ENCODE measurements at regions not wholly inside any gene's neighbourhood (a gene's known extent, or its start where the extent isn't known, plus 50 kb on each side); places are given as distances from the start of the nearest gene placed in this dataset.

DNA sequence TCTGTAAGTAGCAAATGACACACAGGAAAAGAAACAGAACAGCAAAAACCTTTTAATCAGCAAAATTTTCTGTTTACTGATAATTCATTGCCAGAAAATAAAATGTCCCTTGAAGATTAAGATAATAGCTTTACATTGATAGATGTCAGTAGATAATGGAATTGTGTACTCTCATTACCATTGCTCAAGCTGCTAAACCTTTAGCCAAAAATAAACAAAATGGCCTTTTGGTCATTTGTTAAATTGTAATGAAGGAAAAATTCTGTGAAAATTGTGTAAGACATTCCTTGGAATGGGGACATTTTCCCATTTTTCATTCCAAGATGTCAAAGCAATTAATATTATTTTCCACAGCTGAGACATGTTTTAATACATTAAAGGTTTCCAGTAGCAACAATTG, 189.8 kb downstream of the PLOD2 start:
- TF ChIP-seq, protein P1, sequence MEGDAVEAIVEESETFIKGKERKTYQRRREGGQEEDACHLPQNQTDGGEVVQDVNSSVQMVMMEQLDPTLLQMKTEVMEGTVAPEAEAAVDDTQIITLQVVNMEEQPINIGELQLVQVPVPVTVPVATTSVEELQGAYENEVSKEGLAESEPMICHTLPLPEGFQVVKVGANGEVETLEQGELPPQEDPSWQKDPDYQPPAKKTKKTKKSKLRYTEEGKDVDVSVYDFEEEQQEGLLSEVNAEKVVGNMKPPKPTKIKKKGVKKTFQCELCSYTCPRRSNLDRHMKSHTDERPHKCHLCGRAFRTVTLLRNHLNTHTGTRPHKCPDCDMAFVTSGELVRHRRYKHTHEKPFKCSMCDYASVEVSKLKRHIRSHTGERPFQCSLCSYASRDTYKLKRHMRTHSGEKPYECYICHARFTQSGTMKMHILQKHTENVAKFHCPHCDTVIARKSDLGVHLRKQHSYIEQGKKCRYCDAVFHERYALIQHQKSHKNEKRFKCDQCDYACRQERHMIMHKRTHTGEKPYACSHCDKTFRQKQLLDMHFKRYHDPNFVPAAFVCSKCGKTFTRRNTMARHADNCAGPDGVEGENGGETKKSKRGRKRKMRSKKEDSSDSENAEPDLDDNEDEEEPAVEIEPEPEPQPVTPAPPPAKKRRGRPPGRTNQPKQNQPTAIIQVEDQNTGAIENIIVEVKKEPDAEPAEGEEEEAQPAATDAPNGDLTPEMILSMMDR (conservative IDR thresholded peaks at IDR 0.05; ENCODE audit: low read length): no peak
- no peak for DNase-seq (ENCODE audit: low read depth)
- H3K4me3 ChIP-seq (ENCODE audit: low read length): no peak overlapping the region

GRCh38 chr3:145972851-145973250, 188.1 kb downstream of the PLOD2 start:
- H3K4me3 ChIP-seq (ENCODE audit: low read length): no peak overlapping the region
- DNase-seq (ENCODE audit: low read depth): no peak

GRCh38 chr3:145981056-145981455, 179.9 kb downstream of the PLOD2 start:
- DNase-seq (ENCODE audit: low read depth): peak; percentile 42
- TF ChIP-seq, protein P1 (conservative IDR thresholded peaks at IDR 0.05; ENCODE audit: low read length): no peak
- no peak overlapping the region for H3K4me3 ChIP-seq (ENCODE audit: low read length)

More at GRCh38 chr3:145972851-145973250, 188.1 kb downstream of the PLOD2 start:
- TF ChIP-seq, protein P1 (conservative IDR thresholded peaks at IDR 0.05; ENCODE audit: low read length): no peak

- TF ChIP-seq, protein P1 (conservative IDR thresholded peaks at IDR 0.05; ENCODE audit: low read length): no peak
- no peak overlapping the region for H3K4me3 ChIP-seq (ENCODE audit: low read length)
- peak; percentile 36 for DNase-seq (ENCODE audit: low read depth)
Observed at GRCh38 chr3:145983101-145983500, 177.9 kb downstream of the PLOD2 start.
